ENCODE measurements at regions not wholly inside any gene's neighbourhood (a gene's known extent, or its start where the extent isn't known, plus 50 kb on each side); places are given as distances from the start of the nearest gene placed in this dataset.

- peak in 1 of 6 donors; percentile 36 for DNase-seq (ENCODE audit: low read depth in 4 of 6, low spot score in 6 of 6)
- no peaks in the 10 kb centered on the region for H3K4me1 ChIP-seq (ENCODE audit: control insufficient read depth, insufficient read depth, low read length)
- H3K36me3 ChIP-seq (ENCODE audit: control insufficient read depth, insufficient read depth, low read length) = no peaks in the 10 kb centered on the region
- no peaks in the 10 kb centered on the region for H3K9me3 ChIP-seq (ENCODE audit: control insufficient read depth, insufficient read depth, low read length)
- H3K4me3 ChIP-seq (ENCODE audit: low read depth, low read length) = no peak overlapping the region
- H3K27ac ChIP-seq (ENCODE audit: low read depth, low read length) = no peak overlapping the region
- 33% methylated on average over 1 of the region's 5 CpGs for WGBS (ENCODE audit: insufficient coverage)
- H3K27me3 ChIP-seq (ENCODE audit: control insufficient read depth, insufficient read depth, low read length) = no peaks in the 10 kb centered on the region
These were observed 292.4 kb downstream of the TRIB2 start for GRCh38 chr2:13009027-13009642.

DNA sequence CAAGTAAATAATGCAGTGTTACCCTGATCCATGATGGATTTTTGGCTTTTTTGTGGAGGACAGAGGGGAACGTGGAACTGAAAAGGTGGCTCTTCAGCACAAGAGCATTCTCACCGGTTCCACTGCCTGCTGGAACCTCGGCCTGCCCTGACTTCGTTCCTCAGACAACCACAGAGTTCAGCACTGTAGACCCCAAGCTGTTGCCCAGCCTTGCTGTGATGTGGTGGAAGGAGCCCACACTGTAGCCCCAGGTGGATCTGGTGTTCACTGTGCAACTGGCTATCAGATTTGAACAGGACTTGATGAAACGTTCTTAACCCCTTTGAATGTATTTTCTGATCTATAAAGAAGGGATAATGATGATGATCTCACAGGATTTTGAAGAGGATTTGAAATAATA lies 293.5 kb downstream of the TRIB2 start:
- Histone ChIP-seq H3K4me1 (ENCODE audit: control insufficient read depth, insufficient read depth, low read length) (no peaks in the 10 kb centered on the region), H3K4me3 (ENCODE audit: low read depth, low read length) (no peak overlapping the region), H3K36me3 (ENCODE audit: control insufficient read depth, insufficient read depth, low read length) (no peaks in the 10 kb centered on the region), H3K27me3 (ENCODE audit: control insufficient read depth, insufficient read depth, low read length) (no peaks in the 10 kb centered on the region), H3K9me3 (ENCODE audit: control insufficient read depth, insufficient read depth, low read length) (no peaks in the 10 kb centered on the region), H3K27ac (ENCODE audit: low read depth, low read length) (no peak overlapping the region)
- WGBS (ENCODE audit: insufficient coverage) = 57% methylated on average over 4 of the region's 5 CpGs
- DNase-seq (ENCODE audit: low read depth in 4 of 6, low spot score in 6 of 6) = no peak

- DNase-seq (ENCODE audit: low read depth in 4 of 6, low spot score in 6 of 6) = no peak
- no peak overlapping the region for H3K27ac ChIP-seq (ENCODE audit: low read depth, low read length)
- H3K4me3 ChIP-seq (ENCODE audit: low read depth, low read length) = no peak overlapping the region
- H3K4me1 ChIP-seq (ENCODE audit: control insufficient read depth, insufficient read depth, low read length) = no peaks in the 10 kb centered on the region
- WGBS (ENCODE audit: insufficient coverage) = 96% methylated on average over 3 of the region's 3 CpGs
- no peaks in the 10 kb centered on the region for H3K9me3 ChIP-seq (ENCODE audit: control insufficient read depth, insufficient read depth, low read length)
- H3K36me3 ChIP-seq (ENCODE audit: control insufficient read depth, insufficient read depth, low read length) = no peaks in the 10 kb centered on the region
- no peaks in the 10 kb centered on the region for H3K27me3 ChIP-seq (ENCODE audit: control insufficient read depth, insufficient read depth, low read length)
These were observed 298.0 kb downstream of the TRIB2 start for GRCh38 chr2:13014783-13015182.

GRCh38 chr2:13015532-13016320 lies 299.0 kb downstream of the TRIB2 start:
- peak in 1 of 6 donors; percentile 37 for DNase-seq (ENCODE audit: low read depth in 4 of 6, low spot score in 6 of 6)
- H3K4me1 ChIP-seq (ENCODE audit: control insufficient read depth, insufficient read depth, low read length) = no peaks in the 10 kb centered on the region
- H3K9me3 ChIP-seq (ENCODE audit: control insufficient read depth, insufficient read depth, low read length) = no peaks in the 10 kb centered on the region
- H3K27me3 ChIP-seq (ENCODE audit: control insufficient read depth, insufficient read depth, low read length) = no peaks in the 10 kb centered on the region
- H3K4me3 ChIP-seq (ENCODE audit: low read depth, low read length) = no peak overlapping the region
- no peaks in the 10 kb centered on the region for H3K36me3 ChIP-seq (ENCODE audit: control insufficient read depth, insufficient read depth, low read length)
- H3K27ac ChIP-seq (ENCODE audit: low read depth, low read length) = no peak overlapping the region
- no CpG with 5 or more reads among the region's 2 CpGs for WGBS (ENCODE audit: insufficient coverage)

- no peak overlapping the region for H3K4me3 ChIP-seq (ENCODE audit: low read depth, low read length)
- H3K9me3 ChIP-seq (ENCODE audit: control insufficient read depth, insufficient read depth, low read length) = no peaks in the 10 kb centered on the region
- no peak for DNase-seq (ENCODE audit: low read depth in 4 of 6, low spot score in 6 of 6)
- no peak overlapping the region for H3K27ac ChIP-seq (ENCODE audit: low read depth, low read length)
- no peaks in the 10 kb centered on the region for H3K27me3 ChIP-seq (ENCODE audit: control insufficient read depth, insufficient read depth, low read length)
- no peaks in the 10 kb centered on the region for H3K36me3 ChIP-seq (ENCODE audit: control insufficient read depth, insufficient read depth, low read length)
- WGBS (ENCODE audit: insufficient coverage) = 100% methylated on average over 2 of the region's 2 CpGs
- no peaks in the 10 kb centered on the region for H3K4me1 ChIP-seq (ENCODE audit: control insufficient read depth, insufficient read depth, low read length)
These were observed 301.8 kb downstream of the TRIB2 start for GRCh38 chr2:13018490-13018889.

DNA sequence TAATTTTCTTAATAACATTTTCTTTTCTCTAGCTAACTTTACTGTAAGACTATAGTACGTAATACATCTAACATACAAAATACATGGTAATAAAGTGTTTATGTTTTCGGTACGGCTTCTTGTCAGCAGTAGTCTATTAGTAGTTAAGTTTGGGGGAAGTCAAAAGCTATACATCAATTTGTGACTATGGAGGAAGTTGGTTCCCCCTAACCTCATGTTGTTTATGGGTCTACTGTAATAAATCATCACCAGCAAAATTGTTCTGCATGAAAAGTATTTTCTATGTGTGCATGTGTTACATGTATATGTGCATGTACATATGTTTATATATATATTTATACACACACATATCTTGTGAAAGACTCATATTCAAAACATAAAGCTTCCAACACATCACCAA lies 303.0 kb downstream of the TRIB2 start:
- H3K4me3 ChIP-seq (ENCODE audit: low read depth, low read length) = no peak overlapping the region
- DNase-seq (ENCODE audit: low read depth in 4 of 6, low spot score in 6 of 6) = no peak
- H3K27me3 ChIP-seq (ENCODE audit: control insufficient read depth, insufficient read depth, low read length) = no peaks in the 10 kb centered on the region
- no peak overlapping the region for H3K27ac ChIP-seq (ENCODE audit: low read depth, low read length)
- no peaks in the 10 kb centered on the region for H3K9me3 ChIP-seq (ENCODE audit: control insufficient read depth, insufficient read depth, low read length)
- H3K4me1 ChIP-seq (ENCODE audit: control insufficient read depth, insufficient read depth, low read length) = no peaks in the 10 kb centered on the region
- WGBS (ENCODE audit: insufficient coverage) = no CpG with 5 or more reads among the region's 3 CpGs
- no peaks in the 10 kb centered on the region for H3K36me3 ChIP-seq (ENCODE audit: control insufficient read depth, insufficient read depth, low read length)

- Histone ChIP-seq H3K27me3 (ENCODE audit: control insufficient read depth, insufficient read depth, low read length) (no peaks in the 10 kb centered on the region), H3K9me3 (ENCODE audit: control insufficient read depth, insufficient read depth, low read length) (no peaks in the 10 kb centered on the region), H3K4me1 (ENCODE audit: control insufficient read depth, insufficient read depth, low read length) (no peaks in the 10 kb centered on the region), H3K36me3 (ENCODE audit: control insufficient read depth, insufficient read depth, low read length) (no peaks in the 10 kb centered on the region), H3K27ac (ENCODE audit: low read depth, low read length) (no peak overlapping the region), H3K4me3 (ENCODE audit: low read depth, low read length) (no peak overlapping the region)
- WGBS (ENCODE audit: insufficient coverage) = 80% methylated on average over 1 of the region's 3 CpGs
- no peak for DNase-seq (ENCODE audit: low read depth in 4 of 6, low spot score in 6 of 6)
These were observed 303.7 kb downstream of the TRIB2 start for GRCh38 chr2:13020469-13020868.

DNA sequence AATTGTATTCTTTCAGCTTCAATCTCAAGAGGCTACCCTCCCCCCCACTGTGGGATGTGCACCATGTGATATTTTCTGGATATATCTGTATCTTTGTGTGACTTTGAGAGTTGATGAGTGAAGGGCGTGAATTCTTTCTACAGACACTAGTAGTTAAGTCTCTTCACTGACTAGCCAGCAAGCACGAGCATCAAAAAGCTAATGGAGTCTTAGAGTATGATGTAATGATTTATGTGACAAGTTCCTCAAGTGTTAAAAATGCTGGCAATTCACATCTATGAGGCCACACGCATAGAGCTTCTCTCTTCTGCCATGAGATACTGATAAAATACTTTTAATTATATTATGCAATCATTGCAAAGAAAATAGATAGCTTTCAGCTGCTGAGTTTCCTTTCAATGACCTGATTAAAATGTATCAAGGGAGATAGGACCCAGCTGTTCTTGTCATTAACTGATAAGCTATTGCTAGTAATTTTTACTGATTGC lies 304.8 kb downstream of the TRIB2 start:
- Histone ChIP-seq H3K4me1 (ENCODE audit: control insufficient read depth, insufficient read depth, low read length) (no peaks in the 10 kb centered on the region), H3K4me3 (ENCODE audit: low read depth, low read length) (no peak overlapping the region), H3K9me3 (ENCODE audit: control insufficient read depth, insufficient read depth, low read length) (no peaks in the 10 kb centered on the region), H3K27ac (ENCODE audit: low read depth, low read length) (no peak overlapping the region), H3K27me3 (ENCODE audit: control insufficient read depth, insufficient read depth, low read length) (no peaks in the 10 kb centered on the region), H3K36me3 (ENCODE audit: control insufficient read depth, insufficient read depth, low read length) (no peaks in the 10 kb centered on the region)
- no CpG with 5 or more reads among the region's 3 CpGs for WGBS (ENCODE audit: insufficient coverage)
- DNase-seq (ENCODE audit: low read depth in 4 of 6, low spot score in 6 of 6) = peak in 1 of 6 donors; percentile 82

DNA sequence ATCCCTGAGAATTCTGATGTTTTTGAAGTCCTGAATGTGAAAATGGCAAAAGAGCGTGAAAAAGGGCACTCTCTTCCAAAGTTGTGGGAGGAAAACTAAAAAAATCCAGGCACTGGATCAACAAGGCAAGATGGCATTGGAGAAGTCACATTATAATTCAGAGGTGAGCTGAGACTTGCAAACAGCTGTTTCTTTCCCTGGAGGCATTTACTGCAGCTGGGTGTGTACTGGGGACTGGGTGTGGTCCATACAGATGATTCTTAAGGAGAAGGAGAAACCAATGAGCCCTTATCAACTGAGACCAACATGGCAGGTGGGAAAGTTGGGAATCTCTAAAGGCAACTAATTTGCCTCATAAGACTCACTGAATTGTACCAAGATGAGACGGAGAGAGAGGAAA lies 313.9 kb downstream of the TRIB2 start:
- H3K27ac ChIP-seq (ENCODE audit: low read depth, low read length) = no peak overlapping the region
- H3K9me3 ChIP-seq (ENCODE audit: control insufficient read depth, insufficient read depth, low read length) = no peaks in the 10 kb centered on the region
- no peaks in the 10 kb centered on the region for H3K27me3 ChIP-seq (ENCODE audit: control insufficient read depth, insufficient read depth, low read length)
- no peak for DNase-seq (ENCODE audit: low read depth in 4 of 6, low spot score in 6 of 6)
- no peaks in the 10 kb centered on the region for H3K36me3 ChIP-seq (ENCODE audit: control insufficient read depth, insufficient read depth, low read length)
- WGBS (ENCODE audit: insufficient coverage) = 92% methylated on average over 1 of the region's 2 CpGs
- H3K4me1 ChIP-seq (ENCODE audit: control insufficient read depth, insufficient read depth, low read length) = no peaks in the 10 kb centered on the region
- no peak overlapping the region for H3K4me3 ChIP-seq (ENCODE audit: low read depth, low read length)

DNA sequence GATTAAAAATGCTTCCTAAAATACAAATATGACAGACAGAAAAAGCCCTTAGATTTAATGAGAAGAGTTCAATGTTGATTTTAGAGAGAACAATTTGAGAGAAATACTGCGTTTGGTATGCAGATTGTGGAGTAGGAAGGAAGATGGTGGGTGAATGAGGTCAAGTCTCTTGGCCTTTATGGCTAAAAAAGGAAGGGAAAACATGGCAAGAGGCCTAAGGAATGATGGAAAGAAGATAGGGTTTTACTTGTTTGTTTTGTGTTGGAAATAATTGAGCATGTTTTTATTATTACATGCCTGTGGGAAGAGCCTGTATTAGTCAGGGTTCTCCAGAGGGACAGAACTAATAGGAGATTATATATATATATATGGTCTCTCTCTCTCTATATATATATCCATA lies 318.1 kb downstream of the TRIB2 start:
- Histone ChIP-seq H3K27ac (ENCODE audit: low read depth, low read length) (no peak overlapping the region), H3K27me3 (ENCODE audit: control insufficient read depth, insufficient read depth, low read length) (no peaks in the 10 kb centered on the region), H3K9me3 (ENCODE audit: control insufficient read depth, insufficient read depth, low read length) (no peaks in the 10 kb centered on the region), H3K4me1 (ENCODE audit: control insufficient read depth, insufficient read depth, low read length) (no peaks in the 10 kb centered on the region), H3K36me3 (ENCODE audit: control insufficient read depth, insufficient read depth, low read length) (no peaks in the 10 kb centered on the region), H3K4me3 (ENCODE audit: low read depth, low read length) (no peak overlapping the region)
- WGBS (ENCODE audit: insufficient coverage) = 94% methylated on average over 1 of the region's 1 CpG
- DNase-seq (ENCODE audit: low read depth in 4 of 6, low spot score in 6 of 6) = no peak

Measured in spinal cord (tissue), 9 donors.